ENCODE measurements at regions not wholly inside any gene's neighbourhood (a gene's known extent, or its start where the extent isn't known, plus 50 kb on each side); places are given as distances from the start of the nearest gene placed in this dataset.
"Not testable (repeated sequence)": the region's sequence is repeated elsewhere in the genome, so short reads cannot be mapped to it uniquely, and the experiment has no call there.

DNA sequence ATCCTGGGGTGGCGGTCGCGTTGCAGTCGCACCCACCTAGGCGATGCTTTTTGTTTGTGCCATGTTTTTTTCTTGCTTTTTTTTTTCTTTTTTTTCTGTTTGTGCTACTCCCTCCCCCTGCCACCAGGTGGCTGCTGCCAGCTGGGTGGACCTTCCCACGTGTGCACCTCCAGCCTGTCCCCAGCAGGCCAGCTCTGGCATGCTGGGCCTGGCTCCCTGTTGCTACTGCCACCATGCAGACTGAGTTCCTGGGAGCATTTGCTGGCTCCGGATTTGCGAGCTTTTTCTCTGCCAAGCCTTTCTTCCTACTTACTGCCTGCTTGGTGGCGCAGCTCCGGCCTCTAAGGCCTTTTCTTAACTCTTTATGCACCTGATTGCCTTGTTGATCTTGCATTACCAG is 161.2 kb upstream of the WDFY3 start:
- DNase-seq: peak; percentile 35
- H2AFZ ChIP-seq (ENCODE audit: low read depth, low read length): no peak overlapping the region
- H3K4me1 ChIP-seq (ENCODE audit: control insufficient read depth, insufficient read depth, low read depth, low read length): peaks cover 2% of the 10 kb centered on the region
- no peak overlapping the region for H3K4ac ChIP-seq (ENCODE audit: low read depth in 1 of 2, low read length in 2 of 2)
- no peak overlapping the region for H3K23ac ChIP-seq (ENCODE audit: low read length in 2 of 2)
- no peak overlapping the region for H4K8ac ChIP-seq (ENCODE audit: low read length)
- H3K36me3 ChIP-seq (ENCODE audit: control insufficient read depth in 1 of 2, insufficient read depth in 2 of 2, low read depth in 1 of 2, low read length in 2 of 2): no peaks in the 10 kb centered on the region
- H2BK15ac ChIP-seq (ENCODE audit: low read depth, poor library complexity, severe bottlenecking): no peak overlapping the region
- no peak overlapping the region for H2AK5ac ChIP-seq (ENCODE audit: low read length, severe bottlenecking)
- H3K14ac ChIP-seq (ENCODE audit: low read length in 2 of 2): no peak overlapping the region
- no peak overlapping the region for H3K4me3 ChIP-seq (ENCODE audit: insufficient read depth in 1 of 2, low read depth in 1 of 2, low read length in 2 of 2)
- H3K4me2 ChIP-seq (ENCODE audit: low read length, poor library complexity, severe bottlenecking): no peak overlapping the region
- no peak overlapping the region for H3K27ac ChIP-seq (ENCODE audit: low read length, poor library complexity, severe bottlenecking)
- H2BK5ac ChIP-seq (ENCODE audit: low read depth, low read length, poor library complexity, severe bottlenecking): no peak overlapping the region
- H3K9ac ChIP-seq (ENCODE audit: low read length): no peak overlapping the region
- no peaks in the 10 kb centered on the region for H3K9me3 ChIP-seq (ENCODE audit: control insufficient read depth, low read length)
- no peak overlapping the region for H4K91ac ChIP-seq (ENCODE audit: low read length)
- no peak overlapping the region for H2BK120ac ChIP-seq (ENCODE audit: low read depth, low read length)
- peak overlapping the region in 1 of 2 experiments; percentile 66 for H3K18ac ChIP-seq (ENCODE audit: low read depth in 1 of 2, low read length in 2 of 2)
- no peaks in the 10 kb centered on the region for H3K79me1 ChIP-seq (replicated peaks; ENCODE audit: low read length, poor library complexity, severe bottlenecking)
- 60% methylated on average over 10 of the region's 10 CpGs for WGBS
- peak overlapping the region in 1 of 2 experiments; percentile 39 for H2BK12ac ChIP-seq (ENCODE audit: low read length in 2 of 2)
- H3K27me3 ChIP-seq (ENCODE audit: control insufficient read depth in 1 of 2, insufficient read depth in 1 of 2, low read length in 2 of 2): no peaks in the 10 kb centered on the region

DNA sequence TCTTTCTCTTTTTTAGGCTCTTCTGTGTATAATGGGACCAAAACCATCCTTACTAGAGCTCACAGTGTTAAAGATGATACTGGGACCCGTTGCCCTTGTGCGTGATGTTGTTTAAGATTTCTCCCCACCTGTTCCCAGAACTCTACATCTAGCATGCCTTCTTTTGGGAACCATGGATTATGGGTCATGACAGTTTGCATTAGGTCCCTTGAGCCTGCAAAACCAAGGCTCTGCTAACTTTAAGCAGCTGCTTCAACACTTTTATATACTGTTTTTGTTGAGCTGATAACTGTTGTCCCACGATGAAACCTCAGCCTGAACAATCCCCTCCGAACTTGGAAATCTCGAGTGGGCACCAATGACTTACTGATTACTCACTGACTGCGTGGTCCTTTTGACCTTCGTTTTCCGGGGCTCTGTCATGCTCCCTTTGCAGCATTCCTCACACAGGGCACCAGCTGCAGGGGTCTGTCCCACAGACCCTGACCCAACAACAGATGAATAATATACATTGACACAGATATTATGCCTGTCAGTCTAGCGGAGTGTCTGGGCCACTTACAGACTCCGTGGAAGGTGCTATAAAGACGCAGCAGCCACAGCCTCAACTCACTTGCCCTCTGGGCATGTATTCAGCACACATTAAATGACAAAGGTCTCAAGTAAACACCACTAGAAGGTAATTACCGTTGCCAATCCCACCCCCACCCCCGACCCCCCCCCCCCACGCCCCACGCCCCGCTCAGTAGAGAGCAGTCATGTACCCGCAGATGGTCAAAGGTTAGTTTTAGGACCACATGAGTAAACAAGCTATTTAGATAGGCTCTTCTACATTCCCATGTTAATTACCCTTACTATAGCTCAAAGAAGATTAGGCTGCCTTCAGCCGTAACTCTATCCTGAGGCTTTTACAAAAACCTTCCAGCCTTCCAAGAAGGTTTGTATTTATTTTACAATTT is 162.0 kb upstream of the WDFY3 start:
- no peaks in the 10 kb centered on the region for H3K27me3 ChIP-seq (ENCODE audit: control insufficient read depth in 1 of 2, insufficient read depth in 1 of 2, low read length in 2 of 2)
- H2BK15ac ChIP-seq (ENCODE audit: low read depth, poor library complexity, severe bottlenecking): peak overlapping the region; percentile 28
- WGBS: 68% methylated on average over 14 of the region's 18 CpGs
- H3K9me3 ChIP-seq (ENCODE audit: control insufficient read depth, low read length): no peaks in the 10 kb centered on the region
- no peaks in the 10 kb centered on the region for H3K79me1 ChIP-seq (replicated peaks; ENCODE audit: low read length, poor library complexity, severe bottlenecking)
- no peak overlapping the region for H3K4me3 ChIP-seq (ENCODE audit: insufficient read depth in 1 of 2, low read depth in 1 of 2, low read length in 2 of 2)
- DNase-seq: no peak
- H2BK5ac ChIP-seq (ENCODE audit: low read depth, low read length, poor library complexity, severe bottlenecking): no peak overlapping the region
- H3K4me2 ChIP-seq (ENCODE audit: low read length, poor library complexity, severe bottlenecking): no peak overlapping the region
- H3K4me1 ChIP-seq (ENCODE audit: control insufficient read depth, insufficient read depth, low read depth, low read length): peaks cover 2% of the 10 kb centered on the region
- no peak overlapping the region for H2BK12ac ChIP-seq (ENCODE audit: low read length in 2 of 2)
- no peak overlapping the region for H2AFZ ChIP-seq (ENCODE audit: low read depth, low read length)
- H3K14ac ChIP-seq (ENCODE audit: low read length in 2 of 2): no peak overlapping the region
- no peak overlapping the region for H3K27ac ChIP-seq (ENCODE audit: low read length, poor library complexity, severe bottlenecking)
- H4K91ac ChIP-seq (ENCODE audit: low read length): no peak overlapping the region
- no peak overlapping the region for H3K9ac ChIP-seq (ENCODE audit: low read length)
- H3K36me3 ChIP-seq (ENCODE audit: control insufficient read depth in 1 of 2, insufficient read depth in 2 of 2, low read depth in 1 of 2, low read length in 2 of 2): no peaks in the 10 kb centered on the region
- H2AK5ac ChIP-seq (ENCODE audit: low read length, severe bottlenecking): no peak overlapping the region
- no peak overlapping the region for H3K18ac ChIP-seq (ENCODE audit: low read depth in 1 of 2, low read length in 2 of 2)
- peak overlapping the region; percentile 19 for H2BK120ac ChIP-seq (ENCODE audit: low read depth, low read length)
- no peak overlapping the region for H3K23ac ChIP-seq (ENCODE audit: low read length in 2 of 2)
- peak overlapping the region; percentile 60 for H4K8ac ChIP-seq (ENCODE audit: low read length)
- no peak overlapping the region for H3K4ac ChIP-seq (ENCODE audit: low read depth in 1 of 2, low read length in 2 of 2)

GRCh38 chr4:85129354-85130125 is 163.1 kb upstream of the WDFY3 start:
- not testable (repeated sequence) for H3K4me3 ChIP-seq (ENCODE audit: insufficient read depth in 1 of 2, low read depth in 1 of 2, low read length in 2 of 2); H3K4me2 ChIP-seq (ENCODE audit: low read length, poor library complexity, severe bottlenecking); H3K9me3 ChIP-seq (ENCODE audit: control insufficient read depth, low read length); H3K4me1 ChIP-seq (ENCODE audit: control insufficient read depth, insufficient read depth, low read depth, low read length); H3K9ac ChIP-seq (ENCODE audit: low read length); H3K27ac ChIP-seq (ENCODE audit: low read length, poor library complexity, severe bottlenecking); H3K36me3 ChIP-seq (ENCODE audit: control insufficient read depth in 1 of 2, insufficient read depth in 2 of 2, low read depth in 1 of 2, low read length in 2 of 2); H3K23ac ChIP-seq (ENCODE audit: low read length in 2 of 2); H3K27me3 ChIP-seq (ENCODE audit: control insufficient read depth in 1 of 2, insufficient read depth in 1 of 2, low read length in 2 of 2); H2BK5ac ChIP-seq (ENCODE audit: low read depth, low read length, poor library complexity, severe bottlenecking); H3K79me1 ChIP-seq (replicated peaks; ENCODE audit: low read length, poor library complexity, severe bottlenecking); H2AK5ac ChIP-seq (ENCODE audit: low read length, severe bottlenecking); H2BK12ac ChIP-seq (ENCODE audit: low read length in 2 of 2)
- Histone ChIP-seq H2BK120ac (ENCODE audit: low read depth, low read length) (peak overlapping the region; percentile 34), H3K18ac (ENCODE audit: low read depth in 1 of 2, low read length in 2 of 2) (peak overlapping the region; percentile 43 to 44), H4K91ac (ENCODE audit: low read length) (peak overlapping the region; percentile 86), H2AFZ (ENCODE audit: low read depth, low read length) (peak overlapping the region; percentile 72), H3K4ac (ENCODE audit: low read depth in 1 of 2, low read length in 2 of 2) (peak overlapping the region in 1 of 2 experiments; percentile 75), H3K14ac (ENCODE audit: low read length in 2 of 2) (peak overlapping the region in 1 of 2 experiments; percentile 36), H4K8ac (ENCODE audit: low read length) (peak overlapping the region; percentile 84), H2BK15ac (ENCODE audit: low read depth, poor library complexity, severe bottlenecking) (peak overlapping the region; percentile 52)
- WGBS: 43% methylated on average over 5 of the region's 5 CpGs
- peak; percentile 28 for DNase-seq

DNA sequence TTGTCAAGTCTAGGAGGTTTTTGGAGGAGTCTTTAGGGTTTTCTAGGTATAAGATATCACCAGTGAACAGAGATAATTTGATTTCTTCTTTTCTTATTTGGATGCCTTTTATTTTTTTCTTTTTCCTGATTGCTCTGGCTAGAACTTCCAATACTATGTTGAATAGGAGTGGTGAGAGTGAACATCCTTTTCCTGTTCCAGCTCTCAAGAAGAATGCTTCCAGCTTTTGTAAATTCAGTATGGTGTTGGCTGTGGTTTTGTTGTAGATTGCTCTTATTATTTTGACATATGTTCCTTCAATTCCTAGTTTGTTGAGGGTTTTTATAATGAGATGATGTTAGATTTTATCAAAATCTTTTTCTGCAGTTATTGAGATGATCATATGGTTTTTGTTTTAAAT is 165.6 kb upstream of the WDFY3 start:
- H3K79me1 ChIP-seq (replicated peaks; ENCODE audit: low read length, poor library complexity, severe bottlenecking): no peaks in the 10 kb centered on the region
- no peak overlapping the region for H2BK15ac ChIP-seq (ENCODE audit: low read depth, poor library complexity, severe bottlenecking)
- H3K36me3 ChIP-seq (ENCODE audit: control insufficient read depth in 1 of 2, insufficient read depth in 2 of 2, low read depth in 1 of 2, low read length in 2 of 2): no peaks in the 10 kb centered on the region
- H3K27ac ChIP-seq (ENCODE audit: low read length, poor library complexity, severe bottlenecking): no peak overlapping the region
- no peak overlapping the region for H3K4me2 ChIP-seq (ENCODE audit: low read length, poor library complexity, severe bottlenecking)
- H3K23ac ChIP-seq (ENCODE audit: low read length in 2 of 2): no peak overlapping the region
- no peak overlapping the region for H3K9ac ChIP-seq (ENCODE audit: low read length)
- H2BK5ac ChIP-seq (ENCODE audit: low read depth, low read length, poor library complexity, severe bottlenecking): no peak overlapping the region
- peaks cover 2% of the 10 kb centered on the region for H3K4me1 ChIP-seq (ENCODE audit: control insufficient read depth, insufficient read depth, low read depth, low read length)
- H3K4me3 ChIP-seq (ENCODE audit: insufficient read depth in 1 of 2, low read depth in 1 of 2, low read length in 2 of 2): no peak overlapping the region
- no peak overlapping the region for H4K91ac ChIP-seq (ENCODE audit: low read length)
- H2BK120ac ChIP-seq (ENCODE audit: low read depth, low read length): no peak overlapping the region
- no peaks in the 10 kb centered on the region for H3K9me3 ChIP-seq (ENCODE audit: control insufficient read depth, low read length)
- H3K27me3 ChIP-seq (ENCODE audit: control insufficient read depth in 1 of 2, insufficient read depth in 1 of 2, low read length in 2 of 2): no peaks in the 10 kb centered on the region
- H4K8ac ChIP-seq (ENCODE audit: low read length): no peak overlapping the region
- no peak overlapping the region for H2AFZ ChIP-seq (ENCODE audit: low read depth, low read length)
- no peak for DNase-seq
- H3K18ac ChIP-seq (ENCODE audit: low read depth in 1 of 2, low read length in 2 of 2): no peak overlapping the region
- H3K14ac ChIP-seq (ENCODE audit: low read length in 2 of 2): no peak overlapping the region
- no peak overlapping the region for H2BK12ac ChIP-seq (ENCODE audit: low read length in 2 of 2)
- no peak overlapping the region for H3K4ac ChIP-seq (ENCODE audit: low read depth in 1 of 2, low read length in 2 of 2)
- no peak overlapping the region for H2AK5ac ChIP-seq (ENCODE audit: low read length, severe bottlenecking)

Data from mesenchymal stem cell (in vitro differentiated cells and primary cell).